Neuron (in vitro differentiated cells): ENCODE measurements at regions not wholly inside any gene's neighbourhood (a gene's known extent, or its start where the extent isn't known, plus 50 kb on each side); places are given as distances from the start of the nearest gene placed in this dataset.

Experiments used
- H2AFZ ChIP-seq: one replicate; pipeline ENCODE4 v1.6.1; 2013; ENCODE audit warnings: low read depth, mild to moderate bottlenecking, inconsistent platforms, low read length, moderate library complexity
- H3K27me3 ChIP-seq: one replicate; pipeline ENCODE4 v1.6.1; 2013; ENCODE audit warnings: low read length; ENCODE audit not compliant: insufficient read depth
- H3K36me3 ChIP-seq: one replicate; pipeline ENCODE4 v1.6.1; 2013; ENCODE audit warnings: low read length; ENCODE audit not compliant: insufficient read depth
- H3K4me1 ChIP-seq: one replicate; pipeline ENCODE4 v1.6.1; 2013; ENCODE audit warnings: low read length; ENCODE audit not compliant: insufficient read depth
- H3K4me3 ChIP-seq: 2 replicates; pipeline ENCODE4 v1.5.1; 2013; ENCODE audit warnings: mild to moderate bottlenecking, low read length, moderate library complexity
- H3K9me3 ChIP-seq: one replicate; pipeline ENCODE4 v1.6.1; 2013; ENCODE audit warnings: low read length

GRCh38 chr16:80489173-80489572 is 51.6 kb upstream of the DYNLRB2 start:
- no peaks in the 10 kb centered on the region for H3K9me3 ChIP-seq
- H3K4me3 ChIP-seq: no peak overlapping the region
- no peak overlapping the region for H2AFZ ChIP-seq
- H3K36me3 ChIP-seq: no peaks in the 10 kb centered on the region
- H3K27me3 ChIP-seq: no peaks in the 10 kb centered on the region
- H3K4me1 ChIP-seq: no peaks in the 10 kb centered on the region

DNA sequence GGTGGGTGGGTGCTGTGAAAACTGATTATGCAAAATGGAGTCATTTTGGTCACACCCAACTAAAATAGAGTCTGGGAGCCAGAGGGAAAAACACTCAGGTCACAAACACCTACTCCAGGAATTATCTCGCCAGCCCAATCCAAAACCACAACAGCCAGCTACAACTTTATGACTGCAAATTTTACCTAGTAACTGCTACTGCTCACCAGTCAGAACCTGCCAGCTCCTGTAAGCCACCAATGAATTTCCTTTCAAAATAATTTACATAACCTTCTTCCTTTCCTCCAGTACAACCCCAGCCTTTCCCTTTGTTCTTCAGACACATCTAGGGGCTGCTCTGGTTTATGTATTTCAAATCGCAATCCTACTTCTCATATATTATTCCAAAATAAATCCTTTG is 52.6 kb upstream of the DYNLRB2 start:
- Histone ChIP-seq H3K4me1 (no peaks in the 10 kb centered on the region), H3K4me3 (no peak overlapping the region), H3K27me3 (no peaks in the 10 kb centered on the region), H3K36me3 (no peaks in the 10 kb centered on the region), H3K9me3 (no peaks in the 10 kb centered on the region), H2AFZ (no peak overlapping the region)

GRCh38 chr16:80480664-80481063 is 60.1 kb upstream of the DYNLRB2 start:
- Histone ChIP-seq H2AFZ (no peak overlapping the region), H3K4me1 (no peaks in the 10 kb centered on the region), H3K9me3 (no peaks in the 10 kb centered on the region), H3K4me3 (no peak overlapping the region), H3K27me3 (no peaks in the 10 kb centered on the region), H3K36me3 (no peaks in the 10 kb centered on the region)

DNA sequence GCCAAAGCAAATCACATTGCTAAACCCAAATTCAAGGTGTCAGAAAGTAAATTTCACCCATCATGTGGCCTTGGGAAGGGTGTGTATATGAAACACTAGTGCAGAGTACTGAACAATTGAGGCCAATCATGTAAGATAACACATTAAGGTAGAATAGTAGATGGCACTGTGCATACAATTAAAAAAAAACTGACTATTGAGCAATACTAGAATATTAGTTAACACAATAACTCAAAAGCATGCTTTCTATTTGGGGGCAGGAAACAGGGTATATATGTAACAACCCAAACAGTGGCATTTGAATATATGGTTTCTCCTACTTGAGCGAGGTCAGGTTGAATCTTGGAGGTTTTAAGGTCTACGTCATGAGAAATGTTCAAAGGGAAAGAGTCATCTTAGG is 63.0 kb upstream of the DYNLRB2 start:
- peaks cover 3% of the 10 kb centered on the region for H3K4me1 ChIP-seq

GRCh38 chr16:80468029-80468428 is 72.8 kb upstream of the DYNLRB2 start:
- no peaks in the 10 kb centered on the region for H3K9me3 ChIP-seq
- H3K4me1 ChIP-seq: peaks cover 3% of the 10 kb centered on the region
- no peaks in the 10 kb centered on the region for H3K36me3 ChIP-seq
- no peaks in the 10 kb centered on the region for H3K27me3 ChIP-seq
- no peak overlapping the region for H2AFZ ChIP-seq
- H3K4me3 ChIP-seq: no peak overlapping the region

More for the DNA sequence above, 63.0 kb upstream of the DYNLRB2 start:
- no peaks in the 10 kb centered on the region for H3K9me3 ChIP-seq
- H2AFZ ChIP-seq: no peak overlapping the region
- no peaks in the 10 kb centered on the region for H3K36me3 ChIP-seq
- H3K27me3 ChIP-seq: no peaks in the 10 kb centered on the region
- H3K4me3 ChIP-seq: no peak overlapping the region

- Histone ChIP-seq H3K36me3 (no peaks in the 10 kb centered on the region), H3K4me3 (no peak overlapping the region), H3K27me3 (no peaks in the 10 kb centered on the region), H3K4me1 (peaks cover 3% of the 10 kb centered on the region), H2AFZ (no peak overlapping the region), H3K9me3 (no peaks in the 10 kb centered on the region)
Observed at GRCh38 chr16:80466024-80466987, 74.5 kb upstream of the DYNLRB2 start.

DNA sequence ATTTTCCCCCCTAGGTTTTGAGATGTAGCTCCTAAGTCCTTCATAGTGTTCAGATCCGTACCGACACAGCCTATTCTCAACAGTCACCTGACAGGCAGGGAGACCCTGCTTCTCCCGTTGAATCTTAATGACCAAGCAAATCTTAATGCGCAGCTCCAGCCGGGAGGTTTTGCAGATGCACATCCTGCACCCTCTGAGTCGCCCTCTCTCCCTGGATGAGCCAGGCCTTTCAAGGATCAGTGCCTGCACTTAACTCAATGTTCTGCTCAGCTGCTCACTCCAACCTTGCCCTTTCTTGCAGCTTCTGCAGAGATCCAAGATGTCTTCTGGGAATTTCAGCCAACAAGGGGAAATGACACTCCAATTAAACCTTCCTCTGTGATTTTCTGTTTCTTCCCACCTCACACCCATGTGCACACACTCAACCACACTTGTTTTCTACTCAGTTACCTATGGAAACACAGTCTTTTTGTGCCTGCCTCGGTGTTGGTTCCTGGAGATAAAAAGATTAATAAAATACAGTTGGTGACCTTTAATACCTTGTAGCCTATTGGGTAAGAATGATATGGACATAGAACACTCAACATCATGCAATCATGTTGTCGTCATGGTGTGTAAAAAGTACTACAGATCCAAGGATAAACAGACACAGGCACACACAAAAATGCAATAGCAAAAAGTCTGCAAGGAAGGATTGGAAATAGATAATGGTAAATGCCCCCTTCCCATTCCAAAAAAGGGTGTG is 76.9 kb upstream of the DYNLRB2 start:
- no peak overlapping the region for H2AFZ ChIP-seq
- peaks cover 3% of the 10 kb centered on the region for H3K4me1 ChIP-seq
- H3K27me3 ChIP-seq: peaks cover 3% of the 10 kb centered on the region
- H3K4me3 ChIP-seq: no peak overlapping the region
- H3K9me3 ChIP-seq: no peaks in the 10 kb centered on the region
- no peaks in the 10 kb centered on the region for H3K36me3 ChIP-seq

DNA sequence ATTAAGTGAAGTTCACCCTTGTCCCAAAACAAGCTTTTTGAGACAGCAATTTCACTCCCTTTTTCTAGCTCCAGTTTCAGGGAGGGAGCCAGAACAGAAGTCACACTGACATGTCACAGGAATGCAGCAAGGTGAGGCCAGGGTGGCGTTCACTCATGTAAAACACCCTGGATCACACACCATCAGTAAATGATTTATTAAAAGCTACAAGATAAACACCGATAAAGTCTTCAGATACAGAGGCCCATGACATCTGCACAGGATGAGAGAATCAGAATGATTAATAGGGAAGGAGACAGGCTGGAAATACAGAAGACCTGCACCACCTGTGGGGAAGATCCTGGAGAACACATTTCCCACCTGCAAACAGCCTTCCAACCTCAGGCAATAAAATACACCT is 77.5 kb upstream of the DYNLRB2 start:
- Histone ChIP-seq H3K27me3 (peaks cover 3% of the 10 kb centered on the region), H3K9me3 (no peaks in the 10 kb centered on the region), H3K36me3 (no peaks in the 10 kb centered on the region), H2AFZ (no peak overlapping the region), H3K4me3 (no peak overlapping the region), H3K4me1 (peaks cover 3% of the 10 kb centered on the region)

DNA sequence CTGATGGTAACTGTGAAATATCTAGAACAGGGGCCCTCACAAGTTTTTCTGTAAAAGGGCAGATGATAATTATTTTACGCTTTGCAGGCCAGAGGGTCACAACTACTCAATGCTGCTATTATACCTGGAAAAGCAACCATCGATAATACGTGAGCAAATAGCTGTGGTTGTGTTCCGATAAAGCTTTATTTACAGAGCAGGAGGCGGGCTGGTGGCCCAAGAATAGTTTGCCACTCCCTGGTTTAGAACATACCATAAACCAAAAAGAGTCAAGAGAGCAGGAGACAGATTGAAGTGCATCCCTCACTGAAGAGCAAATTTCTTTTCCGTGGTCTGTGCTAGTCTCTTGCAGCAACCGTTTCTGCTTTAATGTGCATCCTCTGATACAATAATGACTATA is 77.9 kb upstream of the DYNLRB2 start:
- Histone ChIP-seq H3K9me3 (no peaks in the 10 kb centered on the region), H3K4me3 (no peak overlapping the region), H3K4me1 (peaks cover 3% of the 10 kb centered on the region), H3K36me3 (no peaks in the 10 kb centered on the region), H3K27me3 (peaks cover 3% of the 10 kb centered on the region), H2AFZ (no peak overlapping the region)

DNA sequence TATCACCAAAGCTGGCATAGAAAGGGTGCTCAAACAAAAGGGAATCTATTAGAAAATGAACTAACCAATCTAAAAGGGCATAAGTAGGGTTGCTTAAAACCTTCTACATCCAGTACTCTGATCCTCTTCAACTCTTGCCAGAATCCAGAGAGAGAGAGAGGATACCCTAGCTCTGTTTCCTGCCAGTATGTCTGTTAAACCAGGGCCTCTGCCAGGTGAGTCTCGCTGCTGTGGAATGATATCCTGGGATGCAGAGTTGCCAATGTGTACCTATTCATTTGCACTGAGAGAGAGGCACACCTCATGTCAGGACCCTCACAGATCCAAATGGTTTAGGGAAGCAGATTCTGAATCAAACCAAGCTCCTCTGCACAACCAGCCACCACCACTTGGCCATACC is 79.8 kb upstream of the DYNLRB2 start:
- Histone ChIP-seq H3K4me3 (no peak overlapping the region), H2AFZ (no peak overlapping the region), H3K4me1 (no peaks in the 10 kb centered on the region), H3K27me3 (peaks cover 3% of the 10 kb centered on the region), H3K36me3 (no peaks in the 10 kb centered on the region), H3K9me3 (no peaks in the 10 kb centered on the region)

DNA sequence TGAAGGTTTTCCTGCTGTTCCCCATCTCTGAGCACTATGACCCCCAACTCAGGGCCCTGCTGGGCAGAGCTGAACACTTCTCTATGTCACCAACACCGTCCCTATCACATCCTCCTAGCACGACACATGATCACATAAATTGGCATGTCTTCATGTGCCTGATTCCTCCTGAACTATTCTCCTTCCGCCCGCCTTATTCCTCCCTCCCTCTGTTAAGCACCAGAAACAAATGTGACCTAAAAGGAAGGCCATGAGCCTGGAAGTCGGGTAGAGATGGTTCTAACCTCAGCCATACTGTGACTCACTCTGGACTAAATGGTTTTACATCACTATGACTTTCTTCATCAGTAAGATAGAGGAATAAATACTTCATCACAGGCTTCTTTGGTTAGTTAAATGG is 80.8 kb upstream of the DYNLRB2 start:
- Histone ChIP-seq H2AFZ (no peak overlapping the region), H3K9me3 (no peaks in the 10 kb centered on the region)

GRCh38 chr16:80459331-80459777 is 81.4 kb upstream of the DYNLRB2 start:
- Histone ChIP-seq H2AFZ (no peak overlapping the region), H3K4me3 (no peak overlapping the region), H3K36me3 (no peaks in the 10 kb centered on the region), H3K4me1 (no peaks in the 10 kb centered on the region), H3K9me3 (no peaks in the 10 kb centered on the region), H3K27me3 (peaks cover 3% of the 10 kb centered on the region)

More for the DNA sequence above, 80.8 kb upstream of the DYNLRB2 start:
- H3K27me3 ChIP-seq: peaks cover 3% of the 10 kb centered on the region
- H3K4me3 ChIP-seq: no peak overlapping the region
- H3K4me1 ChIP-seq: no peaks in the 10 kb centered on the region
- no peaks in the 10 kb centered on the region for H3K36me3 ChIP-seq

- Histone ChIP-seq H3K9me3 (no peaks in the 10 kb centered on the region), H3K27me3 (peaks cover 3% of the 10 kb centered on the region), H3K4me1 (no peaks in the 10 kb centered on the region), H3K36me3 (no peaks in the 10 kb centered on the region), H2AFZ (no peak overlapping the region), H3K4me3 (no peak overlapping the region)
Observed at GRCh38 chr16:80457871-80458270, 82.9 kb upstream of the DYNLRB2 start.
